GM21528 (cell line): ENCODE measurements at regions not wholly inside any gene's neighbourhood (a gene's known extent, or its start where the extent isn't known, plus 50 kb on each side); places are given as distances from the start of the nearest gene placed in this dataset.

Experiments
- ATAC-seq: cut with Tn5 transposase; IDR thresholded peaks from one replicate; pipeline ENCODE4 v1.9.1; 2021; ENCODE audit warnings: mild to moderate bottlenecking, moderate library complexity; ENCODE audit not compliant: unreplicated experiment, low FRiP score

- no peak for ATAC-seq
Measured at GRCh38 chr5:17690473-17690872, 56.2 kb downstream of the TAF11L14 start.

DNA sequence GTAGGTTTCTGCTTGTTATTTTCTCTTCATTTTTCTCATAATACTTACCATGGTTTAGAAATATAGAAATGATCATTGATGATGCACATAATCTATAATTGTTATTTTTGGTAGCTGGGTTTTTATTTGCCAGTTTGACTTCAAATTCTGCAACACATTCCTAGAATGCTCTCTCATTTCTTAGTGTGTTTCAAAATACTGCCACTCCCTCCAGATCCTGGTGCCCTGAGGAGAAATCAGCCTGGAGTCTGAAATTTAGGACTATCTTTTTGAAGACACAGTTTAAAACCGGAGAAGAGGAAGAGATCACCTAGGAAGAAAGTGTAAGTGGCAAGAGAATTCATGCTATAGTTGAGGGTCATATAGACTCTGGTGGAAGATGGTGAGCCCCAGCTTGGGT is 57.5 kb downstream of the TAF11L14 start:
- no peak for ATAC-seq

DNA sequence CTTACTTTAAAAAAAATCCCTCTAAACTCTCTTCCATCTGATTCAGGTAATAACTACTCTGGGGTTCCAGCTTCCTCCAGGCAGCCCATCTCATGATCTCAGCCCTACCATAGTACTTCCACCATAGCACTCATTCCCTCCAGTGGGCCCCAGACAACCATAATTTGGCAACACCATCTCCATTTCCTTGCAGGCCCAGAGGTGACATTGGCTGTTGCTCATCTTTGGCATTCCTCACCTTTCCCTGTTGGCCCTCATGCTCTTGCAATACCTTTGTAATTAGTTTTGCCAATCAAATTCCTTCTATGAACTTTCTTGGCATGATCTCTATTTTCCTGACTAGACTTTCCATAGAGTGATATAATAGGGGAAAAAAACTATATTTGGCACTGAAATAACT is 60.1 kb downstream of the TAF11L14 start:
- no peak for ATAC-seq

- no peak for ATAC-seq
Measured at GRCh38 chr5:17694914-17695313, 60.7 kb downstream of the TAF11L14 start.

GRCh38 chr5:17696627-17697026 is 62.4 kb downstream of the TAF11L14 start:
- ATAC-seq, result no peak

GRCh38 chr5:17697671-17698070 is 63.4 kb downstream of the TAF11L14 start:
- ATAC-seq, result no peak

- ATAC-seq, result no peak
Measured at GRCh38 chr5:17709011-17709710, 74.9 kb downstream of the TAF11L14 start.

- no peak for ATAC-seq
Measured at GRCh38 chr5:17713301-17713700, 79.0 kb downstream of the TAF11L14 start.

DNA sequence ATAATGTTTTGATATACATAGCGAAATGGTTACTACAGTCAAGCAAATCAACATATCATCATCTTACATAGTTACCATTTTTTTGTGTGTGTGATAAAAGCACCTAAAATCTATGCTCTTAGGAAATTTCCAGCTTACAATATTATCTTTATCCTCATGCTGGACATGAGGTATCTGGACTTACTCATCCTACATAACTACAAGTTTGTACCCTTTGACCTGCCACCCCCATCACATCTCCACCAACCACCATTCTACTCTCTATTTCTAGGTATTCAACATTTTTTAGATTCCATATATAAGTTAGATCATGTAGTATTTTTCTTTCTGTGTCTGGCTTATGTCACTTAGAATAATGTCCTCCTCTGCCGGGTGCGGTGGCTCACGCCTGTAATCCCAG is 79.9 kb downstream of the TAF11L14 start:
- no peak for ATAC-seq

GRCh38 chr5:17719592-17719991 is 85.3 kb downstream of the TAF11L14 start:
- no peak for ATAC-seq

- no peak for ATAC-seq
Measured at GRCh38 chr5:17720071-17720470, 85.8 kb downstream of the TAF11L14 start.

GRCh38 chr5:17723876-17724275 is 89.6 kb downstream of the TAF11L14 start:
- ATAC-seq, result no peak

- ATAC-seq, result no peak
Measured at GRCh38 chr5:17727098-17727497, 92.8 kb downstream of the TAF11L14 start.

DNA sequence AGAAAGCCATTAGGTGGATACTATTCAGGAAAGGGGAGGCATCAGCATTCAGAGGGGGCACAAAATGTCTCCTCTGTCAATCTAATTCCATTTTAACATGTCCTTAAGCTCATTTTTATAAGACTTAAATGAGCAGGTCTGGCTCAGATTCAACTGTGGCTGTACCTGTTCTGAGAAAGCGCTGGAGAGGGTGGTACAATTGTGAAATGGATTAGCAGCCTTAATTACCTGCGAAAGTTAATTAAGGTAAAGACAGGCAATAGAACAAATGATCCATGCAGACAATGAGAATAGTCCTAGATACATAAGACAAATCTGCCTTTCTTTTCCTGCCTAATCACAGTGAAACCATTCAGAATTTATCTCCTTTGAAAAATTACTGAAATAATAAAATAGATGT is 96.2 kb downstream of the TAF11L14 start:
- ATAC-seq, result no peak

DNA sequence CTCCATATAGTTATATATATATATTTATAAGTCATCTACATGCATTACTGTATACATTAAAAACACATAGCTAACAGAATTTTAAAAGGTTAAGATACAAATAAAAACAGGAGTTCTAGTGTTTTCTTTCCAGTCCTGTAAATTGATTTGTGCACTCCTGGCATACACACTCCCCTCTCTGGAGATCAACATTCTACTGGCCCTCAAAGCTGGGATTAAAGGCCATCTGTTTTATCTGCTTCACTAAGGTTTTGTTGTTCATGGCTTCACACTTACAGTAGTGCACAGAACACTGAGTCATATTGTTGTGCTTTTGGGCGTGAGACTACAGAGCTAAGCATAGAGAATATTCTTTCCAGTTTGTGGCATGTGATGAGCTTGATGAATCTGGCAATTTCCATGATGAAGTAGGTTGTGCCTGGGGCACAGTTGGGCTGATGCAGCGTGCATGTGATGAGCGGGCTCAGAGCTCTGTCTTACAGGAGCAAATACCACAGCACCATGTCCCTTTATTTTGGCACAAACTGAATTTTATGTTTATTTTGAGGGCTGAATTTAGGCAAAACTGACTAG is 98.2 kb downstream of the TAF11L14 start:
- ATAC-seq, result no peak

GRCh38 chr5:17734011-17734410 is 99.8 kb downstream of the TAF11L14 start:
- no peak for ATAC-seq

DNA sequence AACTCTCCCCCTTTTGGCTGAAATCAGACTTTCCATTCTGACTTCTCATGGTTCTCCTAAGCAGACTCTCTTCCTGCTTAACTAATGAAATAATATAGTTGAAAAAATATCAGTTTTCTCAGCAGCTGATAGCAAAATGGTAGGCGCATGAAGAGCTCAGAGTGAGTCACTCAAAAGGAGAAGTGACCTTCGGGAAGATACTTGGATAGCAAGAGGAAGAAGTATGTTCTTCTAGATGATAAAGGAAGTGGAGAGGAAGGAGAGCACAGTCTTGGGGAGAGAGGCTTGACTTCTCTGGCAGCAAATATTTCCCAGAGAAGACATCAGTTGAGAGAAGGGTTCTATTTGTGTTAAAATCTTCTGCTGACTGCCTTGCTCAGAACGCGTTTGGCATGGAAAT is 101.5 kb downstream of the TAF11L14 start:
- ATAC-seq, result no peak

- no peak for ATAC-seq
Measured at GRCh38 chr5:17737092-17737491, 102.8 kb downstream of the TAF11L14 start.

DNA sequence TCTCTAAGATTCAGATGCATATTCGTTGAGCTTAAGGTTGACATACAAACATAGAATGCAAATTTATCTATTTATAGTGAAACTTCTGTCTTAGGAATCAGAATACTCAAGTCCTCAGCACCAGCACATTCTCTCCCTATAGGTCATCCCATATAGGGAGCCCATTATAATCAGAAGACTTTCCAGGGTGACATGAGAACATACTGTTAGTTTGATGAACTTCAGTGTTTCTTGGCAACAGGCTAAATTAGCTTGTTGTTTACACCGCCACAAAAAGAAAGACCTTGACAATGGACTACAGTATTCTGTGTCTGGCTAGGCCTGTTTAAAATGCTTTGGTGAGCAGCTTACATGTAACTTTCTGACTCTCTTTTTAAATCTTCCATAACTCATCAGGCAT is 104.2 kb downstream of the TAF11L14 start:
- ATAC-seq, result no peak

GRCh38 chr5:17743580-17744435 is 109.5 kb downstream of the TAF11L14 start:
- ATAC-seq, result no peak

DNA sequence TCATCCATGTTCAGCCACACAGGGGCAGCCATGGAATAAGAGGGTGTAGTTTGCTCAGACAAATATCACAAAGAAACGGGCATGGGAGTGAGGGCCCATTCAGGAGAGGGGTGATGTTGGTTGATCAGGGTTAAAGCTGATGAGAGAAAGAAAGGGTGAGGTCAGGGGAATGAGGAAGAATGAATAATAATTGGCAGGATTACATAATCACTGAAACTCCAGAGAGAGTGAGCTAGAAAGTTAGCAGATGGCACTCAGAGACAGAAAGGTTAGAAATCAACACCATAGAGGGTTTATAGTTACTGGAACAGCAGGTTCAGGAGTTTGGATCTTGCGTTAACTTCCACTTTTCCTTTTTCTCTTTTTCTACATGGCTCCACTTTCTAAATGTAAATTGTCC is 113.9 kb downstream of the TAF11L14 start:
- no peak for ATAC-seq

DNA sequence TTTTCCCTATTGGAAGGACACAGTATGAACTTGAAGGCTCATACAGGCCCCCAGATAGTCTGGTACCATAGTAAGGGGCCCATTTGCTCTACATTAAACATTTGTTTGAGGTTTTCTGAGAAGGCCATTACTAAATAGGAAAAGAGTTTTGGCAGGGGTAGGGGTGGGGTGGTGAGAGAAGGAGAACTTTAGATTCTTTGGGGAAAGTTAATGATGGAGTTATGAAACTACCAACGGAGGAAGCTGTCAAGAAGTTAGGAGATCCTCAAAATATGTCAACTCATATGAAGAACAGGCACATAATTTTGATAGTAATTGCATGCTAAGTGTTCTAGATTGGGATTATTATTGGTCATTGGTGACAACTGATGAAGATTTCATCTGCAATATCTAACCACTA is 114.7 kb downstream of the TAF11L14 start:
- ATAC-seq, result no peak
